Smooth muscle cell (in vitro differentiated cells): ENCODE measurements at regions not wholly inside any gene's neighbourhood (a gene's known extent, or its start where the extent isn't known, plus 50 kb on each side); places are given as distances from the start of the nearest gene placed in this dataset.

Experiments
- DNase-seq: peaks from one replicate; lab custom pipeline; 2025; ENCODE audit not compliant: unreplicated experiment; lab: John Stamatoyannopoulos, UW
- H2AFZ ChIP-seq: fragments of 200-600 bp; sonication (generic); 2 replicates; pipeline ENCODE4 v1.6.0; 2016; ENCODE audit warnings: antibody characterized with exemption, low read depth, mild to moderate bottlenecking
- H3F3A ChIP-seq: fragments of 200-600 bp; sonication (generic); 2 replicates; pipeline ENCODE4 v1.6.0; 2017; ENCODE audit warnings: antibody characterized with exemption, low read depth
- H3K27ac ChIP-seq: fragments of 200-600 bp; sonication (generic); 2 replicates; pipeline ENCODE4 v1.5.1; 2016; ENCODE audit warnings: low read depth, mild to moderate bottlenecking
- H3K27me3 ChIP-seq: fragments of 200-600 bp; sonication (generic); 2 replicates; pipeline ENCODE4 v1.6.1; 2016; ENCODE audit warnings: low read depth, mild to moderate bottlenecking
- H3K36me3 ChIP-seq: fragments of 200-600 bp; sonication (generic); 2 replicates; pipeline ENCODE4 v1.5.1; 2016; ENCODE audit warnings: low read depth
- H3K4me1 ChIP-seq: fragments of 200-600 bp; sonication (generic); 2 replicates; pipeline ENCODE4 v1.5.1; 2016; ENCODE audit warnings: low read depth
- H3K4me2 ChIP-seq: fragments of 200-600 bp; sonication (generic); 2 replicates; pipeline ENCODE4 v1.6.0; 2016; ENCODE audit warnings: mild to moderate bottlenecking
- H3K4me3 ChIP-seq: fragments of 200-600 bp; sonication (generic); 2 replicates; pipeline ENCODE4 v1.5.1; 2016; ENCODE audit warnings: mild to moderate bottlenecking
- H3K79me2 ChIP-seq: fragments of 200-600 bp; sonication (generic); 2 replicates; pipeline ENCODE4 v1.6.0; 2016; ENCODE audit warnings: low read depth, mild to moderate bottlenecking
- H3K9ac ChIP-seq: fragments of 200-600 bp; sonication (generic); 2 replicates; pipeline ENCODE4 v1.6.0; 2016; ENCODE audit warnings: low read depth
- H3K9me3 ChIP-seq: fragments of 200-600 bp; sonication (generic); replicated peaks from 2 replicates; pipeline ENCODE4 v1.5.1; 2016; ENCODE audit warnings: low read depth
- H4K20me1 ChIP-seq: fragments of 200-600 bp; sonication (generic); 2 replicates; pipeline ENCODE4 v1.6.0; 2016; ENCODE audit warnings: low read depth
- CTCF ChIP-seq: fragments of 200-600 bp; sonication (generic); IDR thresholded peaks from 2 replicates; pipeline ENCODE4 v1.5.1; 2017; ENCODE audit warnings: borderline replicate concordance, mild to moderate bottlenecking, antibody characterized with exemption; ENCODE audit not compliant: insufficient read depth, poor library complexity, severe bottlenecking
- WGBS: methylation state at CpG from one replicate; pipeline ENCODE4 v1.1.7; 2016; ENCODE audit warnings: low lambda C conversion rate; 5-methylcytosine and 5-hydroxymethylcytosine counted together

- H4K20me1 ChIP-seq, result no peaks in the 10 kb centered on the region
- no peaks in the 10 kb centered on the region for H3F3A ChIP-seq
- no peaks in the 10 kb centered on the region for H3K36me3 ChIP-seq
- H3K4me1 ChIP-seq, result peaks cover 15% of the 10 kb centered on the region
- no peaks in the 10 kb centered on the region for H3K27me3 ChIP-seq
- no peak overlapping the region for H3K27ac ChIP-seq
- no peaks in the 10 kb centered on the region for H3K9me3 ChIP-seq
- no peak for TF ChIP-seq CTCF
- no peak for DNase-seq
- no peak overlapping the region for H3K4me3 ChIP-seq
- H3K79me2 ChIP-seq, result no peaks in the 10 kb centered on the region
- WGBS, result 82% methylated on average over 2 of the region's 2 CpGs
- no peak overlapping the region for H2AFZ ChIP-seq
- no peak overlapping the region for H3K9ac ChIP-seq
- no peak overlapping the region for H3K4me2 ChIP-seq
Observed at GRCh38 chr5:31059889-31060288, 133.6 kb upstream of the CDH6 start.

- Histone ChIP-seq H3F3A (no peaks in the 10 kb centered on the region), H4K20me1 (no peaks in the 10 kb centered on the region), H3K4me3 (no peak overlapping the region), H3K4me1 (peaks cover 19% of the 10 kb centered on the region), H3K9me3 (no peaks in the 10 kb centered on the region), H3K79me2 (no peaks in the 10 kb centered on the region), H3K36me3 (no peaks in the 10 kb centered on the region), H3K27me3 (no peaks in the 10 kb centered on the region), H3K9ac (no peak overlapping the region), H3K27ac (no peak overlapping the region), H2AFZ (no peak overlapping the region), H3K4me2 (peak overlapping the region; percentile 52)
- DNase-seq, result no peak
- TF ChIP-seq CTCF, result no peak
- WGBS, result 26% methylated on average over 4 of the region's 4 CpGs
Observed at GRCh38 chr5:31054453-31054852, 139.0 kb upstream of the CDH6 start.

- Histone ChIP-seq H3K27me3 (no peaks in the 10 kb centered on the region), H3K79me2 (no peaks in the 10 kb centered on the region), H2AFZ (no peak overlapping the region), H3K4me2 (no peak overlapping the region), H3K9ac (no peak overlapping the region), H3K9me3 (no peaks in the 10 kb centered on the region), H3K27ac (no peak overlapping the region), H4K20me1 (no peaks in the 10 kb centered on the region), H3K4me3 (no peak overlapping the region), H3F3A (no peaks in the 10 kb centered on the region), H3K36me3 (no peaks in the 10 kb centered on the region), H3K4me1 (peaks cover 32% of the 10 kb centered on the region)
- DNase-seq, result no peak
- WGBS, result 95% methylated on average over 7 of the region's 7 CpGs
- TF ChIP-seq CTCF, result no peak
Observed at GRCh38 chr5:31052937-31053658, 140.4 kb upstream of the CDH6 start.

- no peaks in the 10 kb centered on the region for H3K27me3 ChIP-seq
- H3K9me3 ChIP-seq, result no peaks in the 10 kb centered on the region
- no peaks in the 10 kb centered on the region for H3F3A ChIP-seq
- H2AFZ ChIP-seq, result no peak overlapping the region
- no peak overlapping the region for H3K27ac ChIP-seq
- H3K4me3 ChIP-seq, result no peak overlapping the region
- no peak for DNase-seq
- no peak for TF ChIP-seq CTCF
- no peaks in the 10 kb centered on the region for H3K36me3 ChIP-seq
- H3K79me2 ChIP-seq, result no peaks in the 10 kb centered on the region
- H4K20me1 ChIP-seq, result no peaks in the 10 kb centered on the region
- H3K4me2 ChIP-seq, result no peak overlapping the region
- H3K9ac ChIP-seq, result no peak overlapping the region
- peaks cover 50% of the 10 kb centered on the region for H3K4me1 ChIP-seq
- 90% methylated on average over 4 of the region's 4 CpGs for WGBS
Observed at GRCh38 chr5:31051316-31051715, 142.2 kb upstream of the CDH6 start.
